K562 (cell line): ENCODE measurements at regions not wholly inside any gene's neighbourhood (a gene's known extent, or its start where the extent isn't known, plus 50 kb on each side); places are given as distances from the start of the nearest gene placed in this dataset.

Source experiments
- ATAC-seq: fragments of 200-7000 bp; cut with Tn5 transposase; 3 replicates; pipeline ENCODE4 v1.9.1; 2020; ENCODE audit warnings: moderate library complexity
- BruUV-seq: library from RNA; stranded (reverse); fragments of 400-500 nt; replicated peaks from 2 replicates; lab custom pipeline; 2021; lab: Mats Ljungman, UMichigan
- CTCF ChIA-PET: fragments of 300-600 bp; formaldehyde crosslinking; extraction: SDS; loops from one replicate; lab custom pipeline; 2021; ENCODE audit warnings: low intra/inter-chr PET ratio; lab: Yijun Ruan, JAX
- POLR2A ChIA-PET: fragments of 300-600, 350-650 bp; sonication (Branson Sonifier 250); formaldehyde crosslinking; extraction: SDS; loops from one replicate; lab custom pipeline; 2021; ENCODE audit warnings: antibody characterized with exemption, inconsistent platforms; lab: Yijun Ruan, JAX
- DNase-seq, 4 experiments: peaks; one replicate each; pipeline versions ENCODE4 v3.0.0 to v3.0.0-alpha.2; 2011 to 2018; ENCODE audit warnings: low spot score in 3 of 4, mixed read lengths in 3 of 4; ENCODE audit errors: extremely low read depth in 1 of 4
- FAIRE-seq: peaks from 2 replicates; lab custom pipeline; 2011; peaks lifted over from hg19 to GRCh38; lab: Jason Lieb, UNC
- H2AFZ ChIP-seq: 2 replicates; pipeline ENCODE4 v1.6.0; 2011; ENCODE audit warnings: low read depth, low read length, control low read depth, inconsistent platforms
- H3K27ac ChIP-seq: fragments of 200-600 bp; 3 replicates; pipeline ENCODE4 v1.8.0; 2011; ENCODE audit warnings: low read depth, mild to moderate bottlenecking, control low read depth, inconsistent platforms, low read length, moderate library complexity, mixed read lengths; ENCODE audit errors: extremely low read depth
- H3K27me3 ChIP-seq, 2 experiments: fragments of 300-600 bp in 1 of 2; 2 replicates in 1 of 2; 3 replicates in 1 of 2; pipeline versions ENCODE4 v1.6.0 to v1.8.0; 2011; ENCODE audit warnings: inconsistent platforms in 2 of 2, low read length in 2 of 2, mild to moderate bottlenecking in 1 of 2, mixed read lengths in 1 of 2, moderate library complexity in 1 of 2; ENCODE audit not compliant: control insufficient read depth in 2 of 2, insufficient read depth in 2 of 2
- H3K36me3 ChIP-seq: fragments of 300-600 bp; 3 replicates; pipeline ENCODE4 v1.8.0; 2011; ENCODE audit warnings: mild to moderate bottlenecking, low read length, inconsistent platforms; ENCODE audit not compliant: control insufficient read depth, insufficient read depth
- H3K4me1 ChIP-seq, 2 experiments: fragments of 200-600 bp in 1 of 2; replicated peaks in 1 of 2; 2 replicates in 1 of 2; 3 replicates in 1 of 2; pipeline versions ENCODE4 v1.5.1 to v1.8.0; 2011; ENCODE audit warnings: inconsistent platforms in 2 of 2, low read length in 2 of 2, mild to moderate bottlenecking in 1 of 2, mixed read lengths in 1 of 2, moderate library complexity in 1 of 2; ENCODE audit not compliant: control insufficient read depth in 2 of 2, insufficient read depth in 2 of 2
- H3K4me2 ChIP-seq: 2 replicates; pipeline ENCODE4 v1.6.1; 2011; ENCODE audit warnings: low read length, control low read depth, inconsistent platforms, mixed read lengths; ENCODE audit not compliant: insufficient read depth
- H3K4me3 ChIP-seq: fragments of 200-600 bp; sonication (generic), shearing (Covaris generic); 2 replicates; pipeline ENCODE4 v1.5.1; 2016; ENCODE audit warnings: control low read depth, inconsistent platforms
- H3K79me2 ChIP-seq: fragments of 200-600 bp; 3 replicates; pipeline ENCODE4 v1.8.0; 2011; ENCODE audit warnings: low read length, inconsistent platforms; ENCODE audit not compliant: control insufficient read depth, insufficient read depth
- H3K9ac ChIP-seq, 2 experiments: 2 replicates each; pipeline versions ENCODE4 v1.6.0 to v1.6.1; 2011; ENCODE audit warnings: low read depth in 2 of 2, low read length in 2 of 2, control low read depth in 1 of 2, inconsistent platforms in 1 of 2, mild to moderate bottlenecking in 1 of 2, mixed read lengths in 1 of 2; ENCODE audit not compliant: insufficient read depth in 1 of 2
- H3K9me1 ChIP-seq: one replicate; pipeline ENCODE4 v1.6.0; 2011; ENCODE audit warnings: inconsistent platforms, mild to moderate bottlenecking, low read length, moderate library complexity; ENCODE audit not compliant: control insufficient read depth, insufficient read depth
- H3K9me3 ChIP-seq: replicated peaks from 2 replicates; pipeline ENCODE4 v1.5.1; 2011; ENCODE audit warnings: low read depth, low read length, inconsistent platforms; ENCODE audit not compliant: control insufficient read depth, insufficient read depth
- H4K20me1 ChIP-seq: replicated peaks from 2 replicates; pipeline ENCODE4 v1.6.1; 2011; ENCODE audit warnings: low read length, inconsistent platforms, mixed read lengths; ENCODE audit not compliant: control insufficient read depth, insufficient read depth
- ATF1 ChIP-seq, 2 experiments: fragments of 450-650 bp in 1 of 2; IDR thresholded peaks; 2 replicates each; pipeline ENCODE4 v1.6.1; 2016; ENCODE audit warnings: missing compliant biosample characterization in 1 of 2, missing genetic modification characterization in 1 of 2
- ESRRB ChIP-seq: fragments of 250-450 bp; sonication (Bioruptor Pico); IDR thresholded peaks from 2 replicates; pipeline ENCODE4 v1.5.0; 2020; ENCODE audit warnings: mild to moderate bottlenecking, moderate library complexity, borderline replicate concordance
- EZH2 ChIP-seq: IDR thresholded peaks from 2 replicates; pipeline ENCODE4 v1.6.1; 2012; ENCODE audit warnings: low read depth, mild to moderate bottlenecking, inconsistent platforms, low read length, borderline replicate concordance
- FOS ChIP-seq: IDR thresholded peaks from 3 replicates; pipeline ENCODE4 v1.6.1; 2011; ENCODE audit not compliant: insufficient read length; ENCODE audit errors: extremely low read depth
- FOXA3 ChIP-seq, 2 experiments: fragments of 450-650 bp in 1 of 2; sonication (generic) in 1 of 2; formaldehyde crosslinking; IDR thresholded peaks in 1 of 2; conservative IDR thresholded peaks in 1 of 2; 2 replicates each; pipeline versions ENCODE4 v1.4.0 to v1.8.0; 2020 to 2022; ENCODE audit warnings: mild to moderate bottlenecking in 2 of 2, missing genetic modification reagents in 1 of 2
- GABPA ChIP-seq: fragments of 200-800 bp; sonication (Bioruptor generic); conservative IDR thresholded peaks from 2 replicates; pipeline ENCODE4 v1.6.1; 2016; ENCODE audit warnings: low read depth, missing genetic modification characterization, missing compliant biosample characterization
- GATAD2B ChIP-seq: fragments of 450-650 bp; IDR thresholded peaks from 2 replicates; pipeline ENCODE4 v1.6.1; 2017; ENCODE audit warnings: mild to moderate bottlenecking, borderline replicate concordance
- NBN ChIP-seq: fragments of 450-650 bp; IDR thresholded peaks from 2 replicates; pipeline ENCODE4 v1.6.1; 2016; ENCODE audit warnings: low read depth, mild to moderate bottlenecking
- SETDB1 ChIP-seq: IDR thresholded peaks from one replicate; pipeline ENCODE4 v1.6.1; 2012; ENCODE audit warnings: low read length, control low read depth, inconsistent platforms
- TAL1 ChIP-seq: fragments of 450-650 bp; IDR thresholded peaks from 2 replicates; pipeline ENCODE4 v1.6.1; 2016; ENCODE audit warnings: mild to moderate bottlenecking
- ZNF134 ChIP-seq: fragments of 250-450 bp; sonication (Bioruptor Pico); conservative IDR thresholded peaks from 2 replicates; pipeline ENCODE4 v1.4.0; 2020
- ZNF316 ChIP-seq: fragments of 450-650 bp; IDR thresholded peaks from 2 replicates; pipeline ENCODE4 v1.6.1; 2016
- ZZZ3 ChIP-seq: fragments of 450-650 bp; IDR thresholded peaks from 2 replicates; pipeline ENCODE4 v1.6.1; 2016; ENCODE audit warnings: antibody characterized with exemption, mild to moderate bottlenecking, moderate library complexity
- in situ Hi-C: fragments of 300-500 bp; cut with MboI; formaldehyde crosslinking; loops from 4 replicates; pipeline ENCODE4 v1.15.0; 2018; ENCODE audit warnings: inconsistent platforms, mixed read lengths
- intact Hi-C: fragments of 100-400 bp; cut with micrococcal nuclease; formaldehyde crosslinking; loops from 2 replicates; pipeline ENCODE4 v1.14.2; 2022
- TF ChIP-seq, protein P1 (sequence below): fragments of 450-650 bp; IDR thresholded peaks from 2 replicates; pipeline ENCODE4 v1.6.1; 2017; ENCODE audit warnings: antibody characterized with exemption
- TF ChIP-seq, protein P2 (sequence below): fragments of 250-450 bp; sonication (Bioruptor Pico); IDR thresholded peaks from 2 replicates; pipeline ENCODE4 v1.5.0; 2022; ENCODE audit warnings: mild to moderate bottlenecking
- TF ChIP-seq, protein P3 (sequence below): sonication (generic); formaldehyde crosslinking; IDR thresholded peaks from 2 replicates; pipeline ENCODE4 v1.8.1; 2023; ENCODE audit warnings: mild to moderate bottlenecking, missing genetic modification reagents, moderate library complexity
- TF ChIP-seq, protein P4 (sequence below): fragments of 450-650 bp; IDR thresholded peaks from 2 replicates; pipeline ENCODE4 v1.6.1; 2016; ENCODE audit warnings: mild to moderate bottlenecking

DNA sequence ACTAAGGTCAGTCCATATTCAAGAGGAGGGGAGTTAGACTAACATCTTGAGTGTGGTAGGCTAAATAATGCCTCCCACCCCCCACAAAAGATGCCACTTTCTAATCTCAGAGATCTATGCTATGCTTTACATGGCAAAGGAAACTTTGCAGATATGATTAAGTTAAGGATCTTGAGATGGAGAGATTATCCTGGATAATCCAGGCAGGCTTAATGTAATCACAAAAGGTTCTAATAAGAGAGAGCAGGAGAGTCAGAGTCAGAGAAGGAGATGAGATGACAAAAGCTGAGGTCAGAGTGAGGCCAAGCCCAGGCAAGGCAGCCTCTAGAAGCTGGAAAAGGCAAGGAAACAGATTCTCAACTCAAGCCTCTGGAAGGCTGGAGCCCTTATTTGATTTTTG lies 1011.6 kb downstream of the PCDH9 start:
- intact Hi-C loops, result no loop called here
- Histone ChIP-seq H3K4me1 (no peaks in the 10 kb centered on the region), H3K9ac (no peak overlapping the region), H3K36me3 (no peaks in the 10 kb centered on the region), H3K9me3 (no peaks in the 10 kb centered on the region), H3K27me3 (no peaks in the 10 kb centered on the region), H4K20me1 (no peaks in the 10 kb centered on the region), H3K27ac (no peak overlapping the region), H3K4me3 (no peak overlapping the region), H2AFZ (no peak overlapping the region), H3K4me2 (no peak overlapping the region), H3K79me2 (no peaks in the 10 kb centered on the region), H3K9me1 (no peaks in the 10 kb centered on the region)
- in situ Hi-C loops, result no loop called here
- DNase-seq (no peak), FAIRE-seq (no peak), ATAC-seq (no peak)
- TF ChIP-seq NBN (no peak), TAL1 (no peak), FOXA3 (CRISPR knock-in tag; conservative IDR thresholded peaks at IDR 0.05 in 1 of 2, IDR thresholded peaks at IDR 0.05 in 1 of 2) (no peak), SETDB1 (no peak), ATF1 (CRISPR knock-in tag; IDR thresholded peaks at IDR 0.05) (no peak), ATF1 (tag; IDR thresholded peaks at IDR 0.05) (no peak), EZH2 (no peak), ZNF134 (CRISPR knock-in tag) (no peak), FOS (no peak), ZNF316 (no peak), ESRRB (CRISPR knock-in tag) (no peak), GATAD2B (no peak), GABPA (tag) (no peak), ZZZ3 (no peak)
- TF ChIP-seq, protein P1, sequence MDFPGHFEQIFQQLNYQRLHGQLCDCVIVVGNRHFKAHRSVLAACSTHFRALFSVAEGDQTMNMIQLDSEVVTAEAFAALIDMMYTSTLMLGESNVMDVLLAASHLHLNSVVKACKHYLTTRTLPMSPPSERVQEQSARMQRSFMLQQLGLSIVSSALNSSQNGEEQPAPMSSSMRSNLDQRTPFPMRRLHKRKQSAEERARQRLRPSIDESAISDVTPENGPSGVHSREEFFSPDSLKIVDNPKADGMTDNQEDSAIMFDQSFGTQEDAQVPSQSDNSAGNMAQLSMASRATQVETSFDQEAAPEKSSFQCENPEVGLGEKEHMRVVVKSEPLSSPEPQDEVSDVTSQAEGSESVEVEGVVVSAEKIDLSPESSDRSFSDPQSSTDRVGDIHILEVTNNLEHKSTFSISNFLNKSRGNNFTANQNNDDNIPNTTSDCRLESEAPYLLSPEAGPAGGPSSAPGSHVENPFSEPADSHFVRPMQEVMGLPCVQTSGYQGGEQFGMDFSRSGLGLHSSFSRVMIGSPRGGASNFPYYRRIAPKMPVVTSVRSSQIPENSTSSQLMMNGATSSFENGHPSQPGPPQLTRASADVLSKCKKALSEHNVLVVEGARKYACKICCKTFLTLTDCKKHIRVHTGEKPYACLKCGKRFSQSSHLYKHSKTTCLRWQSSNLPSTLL, result no peak
- TF ChIP-seq, protein P2, sequence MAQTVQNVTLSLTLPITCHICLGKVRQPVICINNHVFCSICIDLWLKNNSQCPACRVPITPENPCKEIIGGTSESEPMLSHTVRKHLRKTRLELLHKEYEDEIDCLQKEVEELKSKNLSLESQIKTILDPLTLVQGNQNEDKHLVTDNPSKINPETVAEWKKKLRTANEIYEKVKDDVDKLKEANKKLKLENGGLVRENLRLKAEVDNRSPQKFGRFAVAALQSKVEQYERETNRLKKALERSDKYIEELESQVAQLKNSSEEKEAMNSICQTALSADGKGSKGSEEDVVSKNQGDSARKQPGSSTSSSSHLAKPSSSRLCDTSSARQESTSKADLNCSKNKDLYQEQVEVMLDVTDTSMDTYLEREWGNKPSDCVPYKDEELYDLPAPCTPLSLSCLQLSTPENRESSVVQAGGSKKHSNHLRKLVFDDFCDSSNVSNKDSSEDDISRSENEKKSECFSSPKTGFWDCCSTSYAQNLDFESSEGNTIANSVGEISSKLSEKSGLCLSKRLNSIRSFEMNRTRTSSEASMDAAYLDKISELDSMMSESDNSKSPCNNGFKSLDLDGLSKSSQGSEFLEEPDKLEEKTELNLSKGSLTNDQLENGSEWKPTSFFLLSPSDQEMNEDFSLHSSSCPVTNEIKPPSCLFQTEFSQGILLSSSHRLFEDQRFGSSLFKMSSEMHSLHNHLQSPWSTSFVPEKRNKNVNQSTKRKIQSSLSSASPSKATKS (CRISPR knock-in tag), result no peak
- TF ChIP-seq, protein P3, sequence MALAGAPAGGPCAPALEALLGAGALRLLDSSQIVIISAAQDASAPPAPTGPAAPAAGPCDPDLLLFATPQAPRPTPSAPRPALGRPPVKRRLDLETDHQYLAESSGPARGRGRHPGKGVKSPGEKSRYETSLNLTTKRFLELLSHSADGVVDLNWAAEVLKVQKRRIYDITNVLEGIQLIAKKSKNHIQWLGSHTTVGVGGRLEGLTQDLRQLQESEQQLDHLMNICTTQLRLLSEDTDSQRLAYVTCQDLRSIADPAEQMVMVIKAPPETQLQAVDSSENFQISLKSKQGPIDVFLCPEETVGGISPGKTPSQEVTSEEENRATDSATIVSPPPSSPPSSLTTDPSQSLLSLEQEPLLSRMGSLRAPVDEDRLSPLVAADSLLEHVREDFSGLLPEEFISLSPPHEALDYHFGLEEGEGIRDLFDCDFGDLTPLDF (CRISPR knock-in tag), result no peak
- TF ChIP-seq, protein P4, sequence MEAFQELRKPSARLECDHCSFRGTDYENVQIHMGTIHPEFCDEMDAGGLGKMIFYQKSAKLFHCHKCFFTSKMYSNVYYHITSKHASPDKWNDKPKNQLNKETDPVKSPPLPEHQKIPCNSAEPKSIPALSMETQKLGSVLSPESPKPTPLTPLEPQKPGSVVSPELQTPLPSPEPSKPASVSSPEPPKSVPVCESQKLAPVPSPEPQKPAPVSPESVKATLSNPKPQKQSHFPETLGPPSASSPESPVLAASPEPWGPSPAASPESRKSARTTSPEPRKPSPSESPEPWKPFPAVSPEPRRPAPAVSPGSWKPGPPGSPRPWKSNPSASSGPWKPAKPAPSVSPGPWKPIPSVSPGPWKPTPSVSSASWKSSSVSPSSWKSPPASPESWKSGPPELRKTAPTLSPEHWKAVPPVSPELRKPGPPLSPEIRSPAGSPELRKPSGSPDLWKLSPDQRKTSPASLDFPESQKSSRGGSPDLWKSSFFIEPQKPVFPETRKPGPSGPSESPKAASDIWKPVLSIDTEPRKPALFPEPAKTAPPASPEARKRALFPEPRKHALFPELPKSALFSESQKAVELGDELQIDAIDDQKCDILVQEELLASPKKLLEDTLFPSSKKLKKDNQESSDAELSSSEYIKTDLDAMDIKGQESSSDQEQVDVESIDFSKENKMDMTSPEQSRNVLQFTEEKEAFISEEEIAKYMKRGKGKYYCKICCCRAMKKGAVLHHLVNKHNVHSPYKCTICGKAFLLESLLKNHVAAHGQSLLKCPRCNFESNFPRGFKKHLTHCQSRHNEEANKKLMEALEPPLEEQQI, result no peak
- CTCF ChIA-PET, result no interaction called here
- POLR2A ChIA-PET, result no interaction called here
- BruUV-seq, result no TSS peak
